Nephron progenitor cell (in vitro differentiated cells): ENCODE measurements at regions not wholly inside any gene's neighbourhood (a gene's known extent, or its start where the extent isn't known, plus 50 kb on each side); places are given as distances from the start of the nearest gene placed in this dataset.
"Not testable (repeated sequence)": the region's sequence is repeated elsewhere in the genome, so short reads cannot be mapped to it uniquely, and the experiment has no call there.

Source experiments
- DNase-seq: peaks from one replicate; pipeline ENCODE4 v3.0.0; 2021
- H3K27ac Mint-ChIP-seq: 2 replicates; pipeline ENCODE4 v1.8.0; 2021; ENCODE audit warnings: mild to moderate bottlenecking, moderate library complexity, mixed read lengths
- H3K27me3 Mint-ChIP-seq: 2 replicates; pipeline ENCODE4 v1.8.0; 2021; ENCODE audit warnings: mild to moderate bottlenecking, low read depth, mixed read lengths; ENCODE audit not compliant: poor library complexity
- H3K36me3 Mint-ChIP-seq: 2 replicates; pipeline ENCODE4 v1.8.0; 2021; ENCODE audit warnings: low read depth, mixed read lengths
- H3K4me1 Mint-ChIP-seq: 2 replicates; pipeline ENCODE4 v1.8.0; 2021; ENCODE audit warnings: mixed read lengths
- H3K4me3 Mint-ChIP-seq: 2 replicates; pipeline ENCODE4 v1.8.0; 2021; ENCODE audit warnings: mild to moderate bottlenecking, moderate library complexity, mixed read lengths
- H3K9me3 Mint-ChIP-seq: 2 replicates; pipeline ENCODE4 v1.8.0; 2021; ENCODE audit warnings: mild to moderate bottlenecking, moderate library complexity, mixed read lengths
- TF ChIP-seq, protein P1 (sequence below): fragments of 200-600 bp; sonication (generic); IDR thresholded peaks from 2 replicates; pipeline ENCODE4 v1.5.0; 2021; ENCODE audit warnings: antibody characterized with exemption

DNA sequence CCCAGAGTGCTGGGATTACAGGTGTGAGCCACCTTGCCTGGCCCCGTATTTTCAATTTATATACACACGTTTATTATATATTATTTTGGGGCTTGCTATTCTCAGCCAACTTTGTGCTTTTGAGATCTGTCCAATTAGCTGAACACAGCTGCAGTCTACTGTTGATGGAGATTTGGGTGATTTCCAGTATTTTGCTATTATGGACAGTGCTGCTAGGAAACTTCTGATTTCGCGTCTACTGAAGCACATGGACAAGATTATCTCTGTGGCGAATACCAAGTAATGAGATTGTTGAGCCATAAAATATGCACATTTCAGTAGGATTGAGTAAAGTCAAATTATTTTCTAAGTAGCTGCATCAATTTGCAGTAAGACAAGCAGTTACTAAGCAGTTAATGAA lies 1731.2 kb upstream of the CDH6 start:
- H3K27ac Mint-ChIP-seq, result no peak overlapping the region
- no peaks in the 10 kb centered on the region for H3K36me3 Mint-ChIP-seq
- H3K4me3 Mint-ChIP-seq, result no peak overlapping the region
- DNase-seq, result no peak
- TF ChIP-seq, protein P1, sequence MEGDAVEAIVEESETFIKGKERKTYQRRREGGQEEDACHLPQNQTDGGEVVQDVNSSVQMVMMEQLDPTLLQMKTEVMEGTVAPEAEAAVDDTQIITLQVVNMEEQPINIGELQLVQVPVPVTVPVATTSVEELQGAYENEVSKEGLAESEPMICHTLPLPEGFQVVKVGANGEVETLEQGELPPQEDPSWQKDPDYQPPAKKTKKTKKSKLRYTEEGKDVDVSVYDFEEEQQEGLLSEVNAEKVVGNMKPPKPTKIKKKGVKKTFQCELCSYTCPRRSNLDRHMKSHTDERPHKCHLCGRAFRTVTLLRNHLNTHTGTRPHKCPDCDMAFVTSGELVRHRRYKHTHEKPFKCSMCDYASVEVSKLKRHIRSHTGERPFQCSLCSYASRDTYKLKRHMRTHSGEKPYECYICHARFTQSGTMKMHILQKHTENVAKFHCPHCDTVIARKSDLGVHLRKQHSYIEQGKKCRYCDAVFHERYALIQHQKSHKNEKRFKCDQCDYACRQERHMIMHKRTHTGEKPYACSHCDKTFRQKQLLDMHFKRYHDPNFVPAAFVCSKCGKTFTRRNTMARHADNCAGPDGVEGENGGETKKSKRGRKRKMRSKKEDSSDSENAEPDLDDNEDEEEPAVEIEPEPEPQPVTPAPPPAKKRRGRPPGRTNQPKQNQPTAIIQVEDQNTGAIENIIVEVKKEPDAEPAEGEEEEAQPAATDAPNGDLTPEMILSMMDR, result no peak
- H3K27me3 Mint-ChIP-seq, result no peaks in the 10 kb centered on the region
- no peaks in the 10 kb centered on the region for H3K9me3 Mint-ChIP-seq
- H3K4me1 Mint-ChIP-seq, result no peaks in the 10 kb centered on the region

DNA sequence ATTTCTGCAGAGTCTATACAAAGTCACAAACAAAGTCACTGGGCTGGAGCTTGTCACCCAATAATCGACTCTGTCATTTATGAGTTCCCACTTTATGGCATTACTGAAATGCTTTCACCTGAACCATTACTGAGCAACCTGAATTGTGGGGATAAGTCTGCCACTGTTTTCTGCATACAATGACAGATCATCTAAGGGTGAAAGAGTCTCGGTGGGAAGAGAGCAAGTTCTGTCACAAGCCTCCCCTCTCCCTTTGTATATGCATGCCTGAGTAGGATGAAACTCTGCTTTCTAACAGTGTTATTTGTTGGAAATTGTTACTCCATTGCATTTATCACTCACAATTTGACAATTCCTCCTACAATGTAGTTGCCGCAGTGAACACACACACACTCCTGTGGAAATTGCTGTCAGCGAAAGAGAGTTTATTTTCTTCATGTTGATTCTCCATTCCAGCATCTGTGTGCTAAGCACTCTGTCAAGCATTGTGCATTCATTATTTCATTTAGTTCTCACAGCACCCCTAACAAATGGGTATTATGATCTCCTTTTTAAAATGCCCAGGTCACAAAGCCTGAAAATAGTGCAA lies 1732.4 kb upstream of the CDH6 start:
- TF ChIP-seq, protein P1, result no peak
- Mint-ChIP-seq H3K27ac (no peak overlapping the region), H3K4me1 (no peaks in the 10 kb centered on the region), H3K36me3 (no peaks in the 10 kb centered on the region), H3K4me3 (no peak overlapping the region), H3K27me3 (no peaks in the 10 kb centered on the region), H3K9me3 (no peaks in the 10 kb centered on the region)
- DNase-seq, result no peak

DNA sequence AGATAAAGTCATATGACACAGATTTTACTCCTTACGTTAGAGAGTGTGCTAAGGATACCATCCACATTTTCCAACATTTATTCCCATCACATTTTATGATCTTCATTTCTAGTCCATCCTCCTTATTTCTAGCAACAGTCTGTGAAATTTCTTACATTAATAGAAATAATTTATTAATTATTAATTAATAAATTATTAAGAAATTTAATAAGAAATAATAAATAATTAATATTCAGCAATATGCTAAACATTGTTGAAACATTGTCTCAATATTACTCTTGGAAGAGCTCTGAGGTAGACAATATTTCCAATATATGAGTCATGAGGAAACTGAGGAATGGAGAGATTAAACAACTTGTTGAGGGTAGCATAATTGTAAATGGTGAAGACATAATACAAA lies 1742.5 kb upstream of the CDH6 start:
- H3K27me3 Mint-ChIP-seq, H3K4me1 Mint-ChIP-seq, DNase-seq, H3K36me3 Mint-ChIP-seq, H3K27ac Mint-ChIP-seq, H3K9me3 Mint-ChIP-seq, H3K4me3 Mint-ChIP-seq: not testable (repeated sequence)

GRCh38 chr5:29414681-29415080 lies 1778.8 kb upstream of the CDH6 start:
- Mint-ChIP-seq H3K4me3 (no peak overlapping the region), H3K27ac (no peak overlapping the region), H3K36me3 (no peaks in the 10 kb centered on the region), H3K4me1 (no peaks in the 10 kb centered on the region), H3K27me3 (no peaks in the 10 kb centered on the region), H3K9me3 (no peaks in the 10 kb centered on the region)
- DNase-seq, result no peak
- TF ChIP-seq, protein P1, result no peak

DNA sequence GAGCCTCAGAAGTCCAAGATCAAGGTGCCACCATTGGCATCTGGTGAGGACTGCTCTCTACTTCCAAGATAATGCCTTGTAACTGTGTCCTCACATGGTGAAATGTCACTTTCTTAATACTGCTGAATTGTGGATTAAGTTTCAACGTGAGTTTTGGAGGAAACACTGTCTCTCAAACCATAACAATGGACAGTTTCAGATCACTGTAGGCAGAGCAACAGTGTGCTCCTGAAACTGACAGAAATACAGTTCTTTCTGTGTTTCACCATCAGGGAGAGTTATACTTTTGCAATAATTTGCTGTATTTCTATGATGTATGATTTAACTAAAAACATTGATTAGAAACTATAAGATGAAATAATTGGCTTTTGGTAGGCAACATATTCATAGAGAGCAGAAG lies 1780.5 kb upstream of the CDH6 start:
- Mint-ChIP-seq H3K36me3 (no peaks in the 10 kb centered on the region), H3K4me3 (no peak overlapping the region), H3K9me3 (no peaks in the 10 kb centered on the region), H3K4me1 (no peaks in the 10 kb centered on the region), H3K27me3 (no peaks in the 10 kb centered on the region), H3K27ac (no peak overlapping the region)
- TF ChIP-seq, protein P1, result no peak
- no peak for DNase-seq

DNA sequence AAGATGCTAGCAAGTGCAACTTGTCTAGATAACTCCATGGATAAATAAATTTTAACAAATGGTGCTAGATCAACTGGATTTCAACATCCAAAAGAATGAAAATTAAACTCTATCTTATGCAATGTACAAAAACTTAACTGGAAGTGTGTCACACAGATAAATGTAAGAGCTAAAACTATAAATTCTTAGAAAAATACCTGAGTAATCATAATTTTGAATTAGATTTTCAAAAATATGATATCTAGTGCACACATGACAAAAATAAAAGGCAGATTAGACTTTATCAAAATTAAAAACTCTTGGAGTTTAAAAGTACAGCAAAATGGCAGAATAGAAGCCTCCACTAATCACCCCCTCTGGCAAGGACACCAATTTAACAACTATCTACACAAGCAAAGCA lies 1791.2 kb upstream of the CDH6 start:
- DNase-seq, result no peak
- Mint-ChIP-seq H3K27ac (no peak overlapping the region), H3K4me3 (no peak overlapping the region), H3K27me3 (no peaks in the 10 kb centered on the region), H3K36me3 (no peaks in the 10 kb centered on the region), H3K9me3 (peaks cover 24% of the 10 kb centered on the region), H3K4me1 (no peaks in the 10 kb centered on the region)
- TF ChIP-seq, protein P1, result no peak
